ENCODE measurements at regions not wholly inside any gene's neighbourhood (a gene's known extent, or its start where the extent isn't known, plus 50 kb on each side); places are given as distances from the start of the nearest gene placed in this dataset.
A peak's percentile ranks its signal among the peaks of the same experiment; 100 is the strongest.

DNA sequence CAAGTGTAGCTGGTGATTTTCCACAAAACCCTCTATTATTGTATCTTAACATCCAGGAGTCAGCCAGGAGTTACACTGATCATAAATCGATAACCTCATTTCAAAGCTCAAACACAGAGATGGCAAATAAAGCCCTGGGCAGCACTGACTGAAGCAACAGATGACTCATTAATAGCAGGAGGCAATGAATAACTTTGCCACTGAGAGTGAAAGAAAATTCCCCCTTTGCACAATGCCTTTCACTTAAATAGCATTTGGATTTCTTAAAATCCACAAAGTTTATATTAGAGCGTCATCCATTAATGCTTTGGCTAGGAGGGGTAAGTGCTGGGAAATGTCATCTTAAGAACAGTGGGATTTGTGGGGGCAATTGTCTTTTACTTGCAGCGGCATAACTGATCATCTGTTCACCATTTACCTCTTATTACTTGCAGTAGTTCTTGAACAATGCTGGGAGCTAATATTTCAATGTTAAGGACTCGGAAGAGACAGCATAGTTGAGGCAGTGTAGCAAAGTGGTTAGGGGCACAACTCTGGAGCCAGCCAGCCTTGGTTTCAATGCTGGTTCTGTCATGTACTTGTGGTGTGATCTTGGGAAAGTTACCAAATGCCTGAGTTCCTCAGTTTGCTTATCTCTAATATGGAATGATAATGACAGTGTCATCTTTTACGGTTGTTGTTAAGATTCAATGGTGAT lies 630.4 kb upstream of the TBL1XR1 start:
- TF ChIP-seq, protein P1, sequence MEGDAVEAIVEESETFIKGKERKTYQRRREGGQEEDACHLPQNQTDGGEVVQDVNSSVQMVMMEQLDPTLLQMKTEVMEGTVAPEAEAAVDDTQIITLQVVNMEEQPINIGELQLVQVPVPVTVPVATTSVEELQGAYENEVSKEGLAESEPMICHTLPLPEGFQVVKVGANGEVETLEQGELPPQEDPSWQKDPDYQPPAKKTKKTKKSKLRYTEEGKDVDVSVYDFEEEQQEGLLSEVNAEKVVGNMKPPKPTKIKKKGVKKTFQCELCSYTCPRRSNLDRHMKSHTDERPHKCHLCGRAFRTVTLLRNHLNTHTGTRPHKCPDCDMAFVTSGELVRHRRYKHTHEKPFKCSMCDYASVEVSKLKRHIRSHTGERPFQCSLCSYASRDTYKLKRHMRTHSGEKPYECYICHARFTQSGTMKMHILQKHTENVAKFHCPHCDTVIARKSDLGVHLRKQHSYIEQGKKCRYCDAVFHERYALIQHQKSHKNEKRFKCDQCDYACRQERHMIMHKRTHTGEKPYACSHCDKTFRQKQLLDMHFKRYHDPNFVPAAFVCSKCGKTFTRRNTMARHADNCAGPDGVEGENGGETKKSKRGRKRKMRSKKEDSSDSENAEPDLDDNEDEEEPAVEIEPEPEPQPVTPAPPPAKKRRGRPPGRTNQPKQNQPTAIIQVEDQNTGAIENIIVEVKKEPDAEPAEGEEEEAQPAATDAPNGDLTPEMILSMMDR (IDR thresholded peaks at IDR 0.05; ENCODE audit: extremely low read depth in 1 of 2, insufficient read depth in 1 of 2, low read depth in 1 of 2, low read length in 2 of 2) = no peak
- TF ChIP-seq POLR2A (IDR thresholded peaks at IDR 0.05; ENCODE audit: low read depth, low read length) = no peak
- no peak for TF ChIP-seq POLR2AphosphoS5 (IDR thresholded peaks at IDR 0.05; ENCODE audit: insufficient read depth, low read depth, low read length)
- no peak for TF ChIP-seq EZH2 (IDR thresholded peaks at IDR 0.05; ENCODE audit: borderline replicate concordance, low read depth, low read length, severe bottlenecking)
- TF ChIP-seq, protein P2, sequence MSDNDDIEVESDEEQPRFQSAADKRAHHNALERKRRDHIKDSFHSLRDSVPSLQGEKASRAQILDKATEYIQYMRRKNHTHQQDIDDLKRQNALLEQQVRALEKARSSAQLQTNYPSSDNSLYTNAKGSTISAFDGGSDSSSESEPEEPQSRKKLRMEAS (IDR thresholded peaks at IDR 0.05; ENCODE audit: insufficient read depth, insufficient read length) = no peak
- TF ChIP-seq GATA2 (IDR thresholded peaks at IDR 0.05; ENCODE audit: insufficient read depth, insufficient read length, low read depth, low read length) = no peak
- TF ChIP-seq MYC (IDR thresholded peaks at IDR 0.05; ENCODE audit: low read depth, low read length) = no peak
- TF ChIP-seq FOS (IDR thresholded peaks at IDR 0.05; ENCODE audit: borderline replicate concordance, insufficient read depth, low read length) = peak; percentile 66
- TF ChIP-seq JUN (IDR thresholded peaks at IDR 0.05; ENCODE audit: borderline replicate concordance, insufficient read depth, insufficient read length, low read depth) = peak; percentile 38
